Natural killer cell treated with Interleukin-12 subunit alpha and Interleukin-12 subunit beta and Interleukin-15 and Interleukin-18, amount 100 ng/mL, for 72 hours (primary cell): ENCODE measurements at regions not wholly inside any gene's neighbourhood (a gene's known extent, or its start where the extent isn't known, plus 50 kb on each side); places are given as distances from the start of the nearest gene placed in this dataset.
A peak's percentile ranks its signal among the peaks of the same experiment; 100 is the strongest.
"Not testable (repeated sequence)": the region's sequence is repeated elsewhere in the genome, so short reads cannot be mapped to it uniquely, and the experiment has no call there.

Experiments
- ATAC-seq, 2 donors: fragments of 150-1000 bp; cut with Tn5 transposase in 1 of 2; sonication (Bioruptor Pico), chemical (Tn5 transposase) in 1 of 2; 2 replicates each; pipeline ENCODE4 v1.10.0; 2021
- DNase-seq: peaks from one replicate; pipeline ENCODE4 v3.0.0; 2022; ENCODE audit warnings: low spot score
- H3K27ac Mint-ChIP-seq, 2 donors: 1 replicate in 1 of 2; 2 replicates in 1 of 2; pipeline ENCODE4 v1.8.0; 2022; ENCODE audit warnings: mixed read lengths in 2 of 2, mild to moderate bottlenecking in 1 of 2, moderate library complexity in 1 of 2
- H3K27me3 Mint-ChIP-seq, 2 donors: 1 replicate in 1 of 2; 2 replicates in 1 of 2; pipeline ENCODE4 v1.8.0; 2022; ENCODE audit warnings: mixed read lengths in 2 of 2
- H3K36me3 Mint-ChIP-seq: one replicate; pipeline ENCODE4 v1.8.0; 2022; ENCODE audit warnings: mixed read lengths
- H3K4me1 Mint-ChIP-seq, 2 donors: 1 replicate in 1 of 2; 2 replicates in 1 of 2; pipeline ENCODE4 v1.8.0; 2022; ENCODE audit warnings: low read depth in 2 of 2, mixed read lengths in 2 of 2, mild to moderate bottlenecking in 1 of 2
- H3K4me3 Mint-ChIP-seq: one replicate; pipeline ENCODE4 v1.8.0; 2022; ENCODE audit warnings: mixed read lengths
- H3K9me3 Mint-ChIP-seq: 2 replicates; pipeline ENCODE4 v1.8.0; 2022; ENCODE audit warnings: mixed read lengths

DNA sequence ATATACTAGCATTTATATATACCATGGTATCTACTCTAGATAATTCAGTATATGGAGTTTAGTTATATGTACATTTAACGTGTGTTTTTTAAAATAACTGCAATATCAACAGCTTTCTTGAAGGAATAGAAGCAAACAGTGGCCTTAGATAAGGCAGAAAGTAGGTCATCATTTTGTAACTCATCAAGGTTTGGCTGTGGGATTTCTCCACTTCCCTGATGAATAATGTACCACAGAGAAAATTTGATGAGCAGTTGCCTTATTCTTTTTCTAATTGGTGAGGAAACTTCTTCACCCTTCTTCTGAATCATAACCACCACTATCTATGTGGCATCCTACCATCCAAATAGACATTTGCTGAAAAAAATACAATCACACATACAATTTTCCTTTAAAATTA lies 590.2 kb upstream of the SPRY2 start:
- peak in 1 of 2 donors; percentile 32 for ATAC-seq
- Mint-ChIP-seq H3K36me3 (no peaks in the 10 kb centered on the region), H3K4me1 (no peaks in the 10 kb centered on the region), H3K27me3 (no peaks in the 10 kb centered on the region), H3K4me3 (no peak overlapping the region), H3K9me3 (no peaks in the 10 kb centered on the region), H3K27ac (no peak overlapping the region)
- DNase-seq = no peak

DNA sequence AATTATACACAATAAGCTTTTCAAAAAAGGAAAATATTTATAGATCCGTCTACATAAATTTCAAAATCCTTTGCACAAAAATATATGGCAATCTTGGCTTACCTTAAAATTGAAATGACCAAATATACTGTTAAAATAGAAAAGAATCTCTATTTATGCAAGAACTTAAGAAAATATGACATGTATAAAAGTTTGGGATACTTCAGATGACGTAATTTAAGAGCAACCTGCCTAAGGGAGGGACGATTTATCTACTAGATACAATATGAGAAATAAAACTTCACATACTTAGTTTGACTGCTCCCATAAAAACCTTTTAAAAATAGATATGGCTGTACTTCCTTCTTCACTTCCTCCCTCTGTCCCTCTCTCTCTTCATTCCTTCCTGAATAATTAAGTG lies 587.3 kb upstream of the SPRY2 start:
- no peak for DNase-seq
- no peak overlapping the region for H3K27ac Mint-ChIP-seq
- ATAC-seq = no peak
- no peaks in the 10 kb centered on the region for H3K9me3 Mint-ChIP-seq
- H3K4me3 Mint-ChIP-seq = no peak overlapping the region
- H3K27me3 Mint-ChIP-seq = no peaks in the 10 kb centered on the region
- no peaks in the 10 kb centered on the region for H3K4me1 Mint-ChIP-seq
- no peaks in the 10 kb centered on the region for H3K36me3 Mint-ChIP-seq

DNA sequence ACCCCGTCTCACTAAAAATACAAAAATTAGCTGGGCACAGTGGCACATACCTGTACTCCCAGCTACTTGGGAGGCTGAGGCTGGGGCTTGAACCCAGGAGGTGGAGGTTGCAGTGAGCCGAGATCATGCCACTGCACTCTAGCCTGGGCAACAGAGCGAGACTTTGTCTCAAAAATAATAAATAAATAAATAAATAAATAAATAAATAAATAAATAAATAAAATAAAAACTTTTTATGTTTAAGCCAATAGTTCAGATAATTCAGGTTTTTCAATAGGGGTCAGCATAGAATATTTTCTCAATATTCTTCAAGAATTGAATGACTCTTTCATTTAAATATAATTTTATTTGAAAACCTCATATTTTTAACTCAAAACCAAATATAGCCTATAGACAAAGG lies 585.1 kb upstream of the SPRY2 start:
- H3K27ac Mint-ChIP-seq, ATAC-seq, H3K36me3 Mint-ChIP-seq, H3K4me1 Mint-ChIP-seq, H3K27me3 Mint-ChIP-seq, H3K9me3 Mint-ChIP-seq, H3K4me3 Mint-ChIP-seq, DNase-seq: not testable (repeated sequence)

DNA sequence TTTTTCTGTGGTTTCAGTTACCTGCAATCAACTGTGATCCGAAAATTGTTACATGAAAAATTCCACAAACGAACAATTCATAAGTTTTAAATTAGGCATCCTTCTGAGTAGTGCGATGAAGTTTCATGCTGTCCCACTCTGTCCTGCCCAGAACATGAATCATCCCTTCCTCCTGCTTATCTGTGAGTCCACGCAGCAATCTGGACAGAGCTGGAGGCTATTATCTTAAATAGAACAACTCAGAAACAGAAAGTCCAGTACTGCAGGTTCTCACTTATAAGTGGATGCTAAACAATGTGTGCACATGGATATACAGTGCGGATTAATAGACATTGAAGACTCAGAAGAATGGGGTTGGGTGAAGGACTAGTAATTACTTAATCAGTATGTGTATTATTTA lies 583.7 kb upstream of the SPRY2 start:
- H3K27ac Mint-ChIP-seq = no peak overlapping the region
- no peak for ATAC-seq
- H3K27me3 Mint-ChIP-seq = no peaks in the 10 kb centered on the region
- H3K4me3 Mint-ChIP-seq = no peak overlapping the region
- no peaks in the 10 kb centered on the region for H3K36me3 Mint-ChIP-seq
- no peaks in the 10 kb centered on the region for H3K9me3 Mint-ChIP-seq
- H3K4me1 Mint-ChIP-seq = no peaks in the 10 kb centered on the region
- DNase-seq = no peak

DNA sequence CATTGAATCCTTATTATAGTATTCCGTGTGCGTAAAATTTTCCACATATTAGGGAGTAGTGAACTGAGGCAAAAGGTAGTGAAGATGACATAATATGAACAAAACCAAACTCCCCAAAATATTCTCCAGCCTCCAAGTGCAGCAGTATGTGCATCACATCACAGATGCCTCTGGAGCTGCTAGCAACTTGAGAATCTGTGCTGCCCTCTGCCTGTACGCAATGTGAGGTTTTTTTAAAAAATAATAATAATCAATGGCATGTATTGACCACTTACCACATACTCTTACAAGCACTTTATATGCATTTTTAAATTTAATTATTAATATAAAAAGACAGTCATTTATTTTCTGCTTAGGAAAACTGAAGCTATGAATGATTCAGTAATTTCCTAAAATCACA lies 583.0 kb upstream of the SPRY2 start:
- H3K9me3 Mint-ChIP-seq = no peaks in the 10 kb centered on the region
- no peak overlapping the region for H3K27ac Mint-ChIP-seq
- ATAC-seq (no peak), DNase-seq (no peak)
- no peak overlapping the region for H3K4me3 Mint-ChIP-seq
- H3K27me3 Mint-ChIP-seq = no peaks in the 10 kb centered on the region
- no peaks in the 10 kb centered on the region for H3K4me1 Mint-ChIP-seq
- no peaks in the 10 kb centered on the region for H3K36me3 Mint-ChIP-seq

DNA sequence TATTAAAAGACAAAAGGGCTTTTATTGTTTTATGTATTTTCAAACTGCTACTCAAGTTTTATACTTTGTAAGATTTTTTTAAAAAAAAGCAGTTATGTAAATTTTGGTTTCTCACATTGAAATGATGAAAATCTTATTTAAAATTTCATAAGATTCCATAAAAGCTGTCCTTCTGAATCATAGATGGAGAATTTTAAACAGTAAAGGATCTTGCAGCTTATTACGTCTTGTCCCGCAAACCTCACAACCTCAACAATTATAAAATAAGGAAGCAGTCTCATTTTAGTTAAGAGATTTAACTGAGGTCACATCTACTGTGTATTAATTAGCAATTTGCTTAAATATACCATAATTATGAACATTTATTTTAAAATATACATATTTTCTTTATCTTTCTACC lies 581.0 kb upstream of the SPRY2 start:
- ATAC-seq = no peak
- Mint-ChIP-seq H3K9me3 (no peaks in the 10 kb centered on the region), H3K36me3 (no peaks in the 10 kb centered on the region), H3K27ac (no peak overlapping the region), H3K4me1 (no peaks in the 10 kb centered on the region), H3K27me3 (no peaks in the 10 kb centered on the region), H3K4me3 (no peak overlapping the region)
- no peak for DNase-seq

DNA sequence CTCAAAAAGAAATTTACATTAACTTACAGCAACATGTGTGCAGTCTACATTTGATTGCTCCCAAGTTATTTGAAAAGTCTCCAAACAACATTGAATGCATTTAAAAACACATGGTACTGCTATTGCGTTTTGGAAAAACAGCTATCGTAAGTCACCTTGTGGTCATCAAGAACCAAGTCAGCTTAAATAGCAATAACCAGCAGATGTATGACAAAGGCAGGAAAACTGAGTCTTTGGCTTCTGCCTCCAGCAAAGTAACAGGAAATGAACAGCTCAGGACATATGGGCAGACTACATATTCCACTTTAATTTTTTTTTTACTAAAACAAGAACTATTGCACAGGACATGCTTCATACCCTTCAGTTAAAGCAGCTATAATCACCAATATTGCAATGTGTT lies 580.6 kb upstream of the SPRY2 start:
- H3K4me1 Mint-ChIP-seq = no peaks in the 10 kb centered on the region
- DNase-seq = no peak
- no peaks in the 10 kb centered on the region for H3K36me3 Mint-ChIP-seq
- H3K4me3 Mint-ChIP-seq = no peak overlapping the region
- no peaks in the 10 kb centered on the region for H3K27me3 Mint-ChIP-seq
- ATAC-seq = no peak
- H3K9me3 Mint-ChIP-seq = no peaks in the 10 kb centered on the region
- H3K27ac Mint-ChIP-seq = no peak overlapping the region

DNA sequence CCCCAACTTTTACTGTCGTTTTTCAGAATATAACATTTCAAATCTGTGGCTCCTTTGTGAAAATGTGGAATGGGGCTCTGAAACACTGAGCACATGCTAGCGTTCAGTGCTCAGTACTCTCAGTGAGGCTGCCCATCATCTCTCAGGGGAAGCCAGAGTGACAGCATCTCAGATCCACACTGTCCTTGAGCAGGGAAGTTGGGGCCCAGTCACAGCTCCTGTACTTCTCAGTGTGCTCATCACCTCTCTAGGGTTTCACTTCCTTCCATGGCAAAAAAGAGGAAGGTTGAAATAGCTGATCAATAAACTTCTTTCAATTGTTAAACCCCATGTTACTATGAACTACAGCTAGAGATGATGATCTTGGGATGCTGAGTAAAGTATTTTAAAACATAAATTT lies 565.9 kb upstream of the SPRY2 start:
- DNase-seq = no peak
- no peak for ATAC-seq
- Mint-ChIP-seq H3K9me3 (peaks cover 4% of the 10 kb centered on the region), H3K4me1 (no peaks in the 10 kb centered on the region), H3K4me3 (no peak overlapping the region), H3K36me3 (no peaks in the 10 kb centered on the region), H3K27me3 (no peaks in the 10 kb centered on the region), H3K27ac (no peak overlapping the region)

DNA sequence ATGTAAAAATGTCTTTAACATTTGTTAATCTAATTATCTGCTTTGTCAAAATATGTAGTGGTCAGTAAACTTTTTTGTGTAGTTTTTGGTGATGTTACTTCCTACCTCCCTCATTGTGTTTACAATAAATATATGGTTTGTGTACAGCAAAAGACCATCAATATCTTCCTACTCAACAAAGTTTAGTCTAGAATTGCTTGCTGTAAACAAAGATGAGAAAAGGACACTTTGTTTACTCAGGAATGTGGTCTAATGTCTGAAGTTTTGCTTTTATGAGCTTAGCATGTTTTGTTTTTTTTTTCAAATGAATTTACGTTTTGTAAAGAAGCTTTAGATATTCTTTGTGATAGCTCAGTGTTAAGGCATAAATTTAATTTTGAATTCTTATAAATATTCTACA lies 563.5 kb upstream of the SPRY2 start:
- DNase-seq (no peak), ATAC-seq (no peak)
- Mint-ChIP-seq H3K27me3 (no peaks in the 10 kb centered on the region), H3K9me3 (no peaks in the 10 kb centered on the region), H3K4me1 (no peaks in the 10 kb centered on the region), H3K36me3 (no peaks in the 10 kb centered on the region), H3K4me3 (no peak overlapping the region), H3K27ac (no peak overlapping the region)

DNA sequence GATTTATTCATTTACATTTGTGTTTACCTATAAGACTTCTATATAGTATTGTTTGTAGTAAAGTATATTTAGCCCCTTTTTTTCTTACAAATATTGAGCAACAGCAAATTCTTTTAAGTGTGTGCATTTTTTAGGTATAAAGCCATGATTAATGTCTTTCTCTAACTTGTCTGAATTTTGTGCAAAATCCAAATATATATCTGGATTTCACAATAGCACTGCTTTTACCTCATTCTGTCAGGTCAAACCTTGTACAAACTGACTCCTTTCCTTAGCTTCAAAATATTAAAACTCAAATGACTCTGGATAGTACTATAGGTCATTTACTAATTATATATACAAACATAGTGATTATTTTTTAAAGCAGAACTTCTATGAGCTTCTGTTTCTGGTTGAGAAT lies 563.0 kb upstream of the SPRY2 start:
- H3K9me3 Mint-ChIP-seq = no peaks in the 10 kb centered on the region
- no peaks in the 10 kb centered on the region for H3K4me1 Mint-ChIP-seq
- no peak overlapping the region for H3K27ac Mint-ChIP-seq
- DNase-seq (no peak), ATAC-seq (no peak)
- H3K4me3 Mint-ChIP-seq = no peak overlapping the region
- H3K27me3 Mint-ChIP-seq = no peaks in the 10 kb centered on the region
- no peaks in the 10 kb centered on the region for H3K36me3 Mint-ChIP-seq

DNA sequence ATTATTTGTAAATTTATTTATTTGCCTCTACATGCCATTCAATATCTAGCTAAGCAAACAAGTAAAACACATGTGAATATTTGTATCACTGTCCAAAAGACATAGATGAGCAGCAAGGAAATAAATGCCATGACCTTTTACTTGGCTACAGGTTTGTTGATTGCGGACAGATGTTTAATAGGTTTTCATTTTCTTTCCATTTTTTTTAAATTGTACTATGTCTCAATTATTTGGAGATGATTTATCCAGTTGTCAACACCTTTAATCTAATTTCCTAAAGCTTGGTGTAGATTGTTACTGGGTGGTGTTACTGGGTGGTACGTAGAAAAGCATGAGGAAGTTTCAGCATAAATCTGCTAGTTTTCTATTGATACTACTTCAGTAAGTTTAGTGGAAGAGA lies 560.6 kb upstream of the SPRY2 start:
- no peaks in the 10 kb centered on the region for H3K4me1 Mint-ChIP-seq
- no peaks in the 10 kb centered on the region for H3K27me3 Mint-ChIP-seq
- no peak overlapping the region for H3K4me3 Mint-ChIP-seq
- no peaks in the 10 kb centered on the region for H3K9me3 Mint-ChIP-seq
- DNase-seq (no peak), ATAC-seq (no peak)
- H3K27ac Mint-ChIP-seq = no peak overlapping the region
- H3K36me3 Mint-ChIP-seq = no peaks in the 10 kb centered on the region

DNA sequence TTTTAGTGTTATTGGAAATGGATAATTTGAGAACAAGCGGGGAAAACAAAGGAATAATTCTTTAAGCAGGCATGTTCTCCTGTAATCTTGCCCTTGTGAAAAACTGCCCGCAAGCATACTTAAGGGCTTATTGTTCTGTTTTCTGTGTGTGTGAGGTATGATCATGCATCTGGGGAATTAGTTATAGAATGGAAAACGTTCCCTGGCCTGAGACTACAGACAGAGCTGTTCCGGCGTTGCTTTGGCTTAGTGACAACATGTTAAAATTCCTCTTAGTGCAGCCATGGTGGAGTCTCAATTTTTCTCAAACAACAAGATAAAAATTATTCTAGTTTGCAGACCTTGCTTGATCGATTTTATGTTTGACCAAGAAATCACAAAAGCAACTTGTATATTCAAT lies 560.2 kb upstream of the SPRY2 start:
- ATAC-seq (no peak), DNase-seq (no peak)
- no peaks in the 10 kb centered on the region for H3K36me3 Mint-ChIP-seq
- H3K27me3 Mint-ChIP-seq = no peaks in the 10 kb centered on the region
- H3K9me3 Mint-ChIP-seq = no peaks in the 10 kb centered on the region
- H3K4me1 Mint-ChIP-seq = no peaks in the 10 kb centered on the region
- no peak overlapping the region for H3K4me3 Mint-ChIP-seq
- H3K27ac Mint-ChIP-seq = no peak overlapping the region

DNA sequence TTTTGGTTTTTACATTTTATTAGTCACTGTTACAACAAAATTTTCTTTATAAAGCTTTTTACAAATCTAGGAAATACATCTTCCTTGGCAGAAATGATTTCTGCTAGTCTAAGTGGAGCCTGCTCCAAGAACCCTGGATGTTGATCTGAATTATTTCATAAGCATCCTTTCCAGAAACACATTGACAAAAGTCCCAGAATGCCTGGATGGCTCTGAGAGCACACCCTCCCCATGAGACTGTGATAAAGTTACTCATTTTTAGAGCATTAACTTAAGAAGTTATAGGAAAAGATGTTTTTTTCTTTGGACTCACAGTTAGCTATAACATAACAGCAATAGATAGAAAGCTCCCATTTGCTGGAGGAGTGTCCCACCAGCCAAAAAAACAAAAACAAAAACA lies 559.6 kb upstream of the SPRY2 start:
- Mint-ChIP-seq H3K9me3 (no peaks in the 10 kb centered on the region), H3K27ac (no peak overlapping the region), H3K4me1 (no peaks in the 10 kb centered on the region), H3K36me3 (no peaks in the 10 kb centered on the region), H3K27me3 (no peaks in the 10 kb centered on the region), H3K4me3 (no peak overlapping the region)
- ATAC-seq (no peak), DNase-seq (no peak)

DNA sequence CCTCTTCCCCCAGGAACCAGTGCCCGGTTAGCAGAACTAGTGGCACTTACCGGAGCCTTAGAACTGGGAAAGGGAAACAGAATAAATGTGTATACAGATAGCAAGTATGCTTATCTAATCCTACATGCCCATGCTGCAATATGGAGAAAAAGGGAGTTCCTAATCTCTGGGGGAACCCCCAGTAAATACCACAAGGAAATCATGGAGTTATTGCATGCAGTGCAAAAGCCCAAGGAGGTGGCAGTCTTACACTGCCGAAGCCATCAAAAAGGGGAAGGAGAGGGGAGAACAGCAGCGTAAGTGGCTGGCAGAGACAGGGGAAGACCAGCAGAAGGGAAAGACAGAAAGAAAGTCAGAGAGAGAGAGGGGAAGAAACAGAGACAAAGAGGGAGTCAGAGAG lies 556.7 kb upstream of the SPRY2 start:
- H3K4me3 Mint-ChIP-seq, H3K9me3 Mint-ChIP-seq, DNase-seq, H3K4me1 Mint-ChIP-seq, H3K36me3 Mint-ChIP-seq, H3K27me3 Mint-ChIP-seq, ATAC-seq, H3K27ac Mint-ChIP-seq: not testable (repeated sequence)

DNA sequence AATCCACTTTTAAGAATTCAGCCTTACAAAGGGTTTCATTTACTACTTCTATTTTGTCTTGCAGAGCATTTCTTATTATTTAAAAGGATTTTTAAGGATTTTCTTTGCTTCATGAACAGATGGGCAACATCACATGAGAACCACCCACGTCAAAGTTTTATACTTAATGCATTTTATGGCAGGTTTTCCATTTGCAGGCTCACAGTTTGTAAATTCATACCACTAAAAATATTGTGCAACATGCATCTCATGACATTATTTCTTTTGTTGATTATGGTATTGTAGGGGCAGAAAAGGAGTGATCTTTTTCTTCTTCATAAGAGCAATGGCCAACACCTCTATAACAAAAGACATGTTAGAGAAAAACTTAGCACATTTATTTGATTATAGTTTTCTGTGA lies 554.0 kb upstream of the SPRY2 start:
- Mint-ChIP-seq H3K9me3 (no peaks in the 10 kb centered on the region), H3K27me3 (peaks cover 0 to 4% of the 10 kb centered on the region in 2 donors), H3K27ac (no peak overlapping the region), H3K4me1 (no peaks in the 10 kb centered on the region), H3K4me3 (no peak overlapping the region), H3K36me3 (no peaks in the 10 kb centered on the region)
- ATAC-seq (no peak), DNase-seq (no peak)

DNA sequence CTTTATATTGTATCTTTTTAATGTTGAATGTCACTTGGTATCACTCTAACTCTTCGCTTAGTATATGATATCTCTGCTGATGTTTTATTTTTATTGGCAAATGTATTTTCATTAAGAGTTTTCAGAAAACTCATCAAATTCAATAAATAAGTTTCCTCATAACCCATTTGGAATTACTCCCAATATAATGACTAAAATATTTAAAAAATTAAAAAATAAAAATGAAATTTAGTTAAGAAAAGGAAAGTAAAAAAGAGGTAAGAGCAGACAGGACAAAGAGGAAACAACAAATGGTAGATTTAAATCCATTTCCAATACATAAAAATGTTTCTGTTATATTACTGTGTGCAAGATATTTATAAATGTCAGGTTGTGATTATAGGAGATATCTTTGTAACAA lies 548.9 kb upstream of the SPRY2 start:
- Mint-ChIP-seq H3K36me3 (no peaks in the 10 kb centered on the region), H3K27me3 (peaks cover 21% of the 10 kb centered on the region in 2 donors), H3K4me3 (no peak overlapping the region), H3K4me1 (peaks cover 15 to 17% of the 10 kb centered on the region in 2 donors), H3K27ac (no peak overlapping the region), H3K9me3 (no peaks in the 10 kb centered on the region)
- no peak for ATAC-seq
- DNase-seq = no peak
